Activated CD4-positive, CD25-positive, alpha-beta regulatory T cell (primary cell): ENCODE measurements at regions not wholly inside any gene's neighbourhood (a gene's known extent, or its start where the extent isn't known, plus 50 kb on each side); places are given as distances from the start of the nearest gene placed in this dataset.
"Not testable (repeated sequence)": the region's sequence is repeated elsewhere in the genome, so short reads cannot be mapped to it uniquely, and the experiment has no call there.

Experiments used
- DNase-seq, 4 experiments: peaks; one replicate each; lab custom pipeline; 2025; lab: John Stamatoyannopoulos, UW

GRCh38 chr6:144683216-144684070, 398.3 kb downstream of the UTRN start:
- no peak for DNase-seq

GRCh38 chr6:144688713-144689112, 403.6 kb downstream of the UTRN start:
- DNase-seq: no peak

- DNase-seq: no peak
Measured at GRCh38 chr6:144689503-144690040, 404.4 kb downstream of the UTRN start.

GRCh38 chr6:144690133-144690532, 405.0 kb downstream of the UTRN start:
- no peak for DNase-seq

GRCh38 chr6:144690666-144691065, 405.5 kb downstream of the UTRN start:
- no peak for DNase-seq

GRCh38 chr6:144692050-144692449, 406.9 kb downstream of the UTRN start:
- DNase-seq: not testable (repeated sequence)

GRCh38 chr6:144695858-144696533, 410.9 kb downstream of the UTRN start:
- no peak for DNase-seq

- no peak for DNase-seq
Measured at GRCh38 chr6:144696610-144697368, 411.7 kb downstream of the UTRN start.

- no peak for DNase-seq
Measured at GRCh38 chr6:144697369-144697760, 412.2 kb downstream of the UTRN start.

- DNase-seq: no peak
Measured at GRCh38 chr6:144697801-144698200, 412.7 kb downstream of the UTRN start.

GRCh38 chr6:144702781-144703180, 417.6 kb downstream of the UTRN start:
- no peak for DNase-seq

GRCh38 chr6:144710207-144710606, 425.1 kb downstream of the UTRN start:
- DNase-seq: no peak

GRCh38 chr6:144711661-144712060, 426.5 kb downstream of the UTRN start:
- DNase-seq: no peak

- DNase-seq: no peak
Measured at GRCh38 chr6:144712541-144712940, 427.4 kb downstream of the UTRN start.

- DNase-seq: no peak
Measured at GRCh38 chr6:144714021-144714712, 429.0 kb downstream of the UTRN start.

- no peak for DNase-seq
Measured at GRCh38 chr6:144715344-144715743, 430.2 kb downstream of the UTRN start.

GRCh38 chr6:144718431-144718830, 433.3 kb downstream of the UTRN start:
- no peak for DNase-seq

GRCh38 chr6:144721232-144721631, 436.1 kb downstream of the UTRN start:
- no peak for DNase-seq

- DNase-seq: no peak
Measured at GRCh38 chr6:144722154-144722737, 437.1 kb downstream of the UTRN start.

- DNase-seq: no peak
Measured at GRCh38 chr6:144722925-144723324, 437.8 kb downstream of the UTRN start.

- DNase-seq: no peak
Measured at GRCh38 chr6:144723431-144723830, 438.3 kb downstream of the UTRN start.
